Occipital lobe (tissue), 2 donors: ENCODE measurements at regions not wholly inside any gene's neighbourhood (a gene's known extent, or its start where the extent isn't known, plus 50 kb on each side); places are given as distances from the start of the nearest gene placed in this dataset. TPM values are rescaled to one million over a fixed set of nuclear protein-coding genes. Genes with fewer than 3 reads are reported as not detected.

Experiments used
- DNase-seq: peaks from one replicate; lab custom pipeline; 2025; lab: John Stamatoyannopoulos, UW
- small RNA-seq: library from RNA; depleted of rRNA; stranded (forward); fragments of <200 nt; gene quantifications from one replicate; pipeline ENCODE3, GENCODE V24; 2014

DNA sequence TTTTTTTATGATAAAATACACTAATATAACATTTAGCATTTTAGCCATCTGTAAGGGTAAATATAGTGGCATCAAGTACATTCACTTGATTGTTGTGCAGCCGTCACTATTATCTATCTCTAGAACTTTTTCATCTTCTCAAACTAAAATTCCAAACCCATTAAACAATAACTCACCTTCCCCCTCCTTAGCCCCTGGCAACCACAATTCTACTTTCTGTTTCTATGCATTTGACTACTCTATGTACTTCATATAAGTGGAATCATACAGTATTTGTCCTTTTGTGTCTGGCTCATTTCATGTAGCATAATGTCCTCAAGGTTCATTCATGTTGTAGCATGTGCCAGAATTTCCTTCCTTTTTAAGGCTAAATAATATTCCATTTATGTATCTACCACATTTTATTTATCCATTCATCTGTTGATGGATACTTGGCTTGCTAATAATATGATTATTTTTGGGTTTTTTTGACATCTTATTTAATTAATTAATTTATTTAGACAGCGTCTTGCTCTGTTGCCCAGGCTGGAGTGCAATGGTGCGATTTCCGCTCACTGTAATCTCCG is 69.6 kb upstream of the MACF1 start:
- DNase-seq = no peak

DNA sequence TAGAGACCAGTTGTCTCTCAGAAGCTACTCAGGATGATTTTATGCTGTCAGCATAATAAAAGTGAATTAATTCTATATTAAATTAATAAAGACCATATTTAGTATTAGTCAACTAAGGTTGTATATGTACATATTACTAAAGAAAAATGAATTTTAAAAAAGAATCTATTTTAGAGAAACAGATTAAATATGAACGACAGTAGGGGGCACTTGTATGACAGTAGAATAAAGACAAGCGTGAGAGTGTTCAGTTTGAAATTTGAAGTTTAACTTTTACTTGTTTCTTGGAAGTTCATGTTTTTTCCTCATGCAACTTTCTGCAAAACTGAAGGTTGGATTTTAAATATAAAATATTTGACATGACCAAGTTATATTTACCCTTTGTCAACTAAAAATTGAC is 67.9 kb upstream of the MACF1 start:
- DNase-seq = no peak

DNA sequence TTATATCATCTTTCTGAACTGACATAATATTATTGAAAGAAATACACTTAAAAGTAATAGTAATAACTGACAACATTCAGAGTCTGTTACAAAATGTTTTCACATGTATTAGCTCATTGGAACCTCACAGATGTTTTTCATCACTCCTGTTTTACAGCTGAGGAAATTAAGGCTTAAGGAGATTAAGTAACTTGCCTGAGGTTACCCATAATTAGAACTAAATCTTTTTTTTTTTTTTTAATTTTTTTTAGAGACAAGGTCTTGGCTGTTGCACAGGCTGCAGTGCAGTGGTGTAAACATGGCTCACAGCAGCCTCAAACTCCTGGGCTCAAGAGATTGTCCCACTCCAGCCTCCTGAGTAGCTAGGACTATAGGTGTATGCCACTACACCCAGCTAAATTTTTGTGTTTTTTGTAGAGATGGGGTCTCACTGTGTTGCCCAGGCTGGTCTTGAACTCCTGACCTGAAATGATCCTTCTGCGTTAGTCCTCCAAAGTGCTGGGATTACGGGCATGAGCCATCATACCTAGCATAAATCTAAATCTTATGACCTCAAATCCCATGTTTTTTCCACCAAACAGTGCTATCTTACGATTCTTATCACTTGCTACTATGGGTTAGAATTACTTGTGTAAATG is 64.7 kb upstream of the MACF1 start:
- DNase-seq = no peak

DNA sequence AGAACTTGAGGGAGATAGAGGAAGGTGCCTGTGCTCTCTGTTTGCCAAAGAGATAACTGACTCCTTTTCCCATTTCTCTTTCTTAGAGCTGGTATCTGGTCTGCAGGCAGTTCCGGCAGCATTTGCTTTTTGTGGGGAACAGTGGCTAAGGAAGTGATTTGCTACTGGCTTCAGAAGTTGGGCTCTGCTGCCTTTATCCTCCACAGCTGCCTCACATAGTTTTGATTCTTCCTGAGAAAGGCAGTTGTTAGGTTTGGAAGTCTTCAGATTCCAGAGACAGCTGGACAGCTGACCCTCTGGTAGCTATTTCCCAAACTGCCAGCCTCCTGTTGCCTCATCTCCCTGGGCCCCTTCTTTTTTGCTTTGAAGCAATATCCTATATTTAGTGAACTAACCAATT is 62.6 kb upstream of the MACF1 start:
- DNase-seq = no peak

DNA sequence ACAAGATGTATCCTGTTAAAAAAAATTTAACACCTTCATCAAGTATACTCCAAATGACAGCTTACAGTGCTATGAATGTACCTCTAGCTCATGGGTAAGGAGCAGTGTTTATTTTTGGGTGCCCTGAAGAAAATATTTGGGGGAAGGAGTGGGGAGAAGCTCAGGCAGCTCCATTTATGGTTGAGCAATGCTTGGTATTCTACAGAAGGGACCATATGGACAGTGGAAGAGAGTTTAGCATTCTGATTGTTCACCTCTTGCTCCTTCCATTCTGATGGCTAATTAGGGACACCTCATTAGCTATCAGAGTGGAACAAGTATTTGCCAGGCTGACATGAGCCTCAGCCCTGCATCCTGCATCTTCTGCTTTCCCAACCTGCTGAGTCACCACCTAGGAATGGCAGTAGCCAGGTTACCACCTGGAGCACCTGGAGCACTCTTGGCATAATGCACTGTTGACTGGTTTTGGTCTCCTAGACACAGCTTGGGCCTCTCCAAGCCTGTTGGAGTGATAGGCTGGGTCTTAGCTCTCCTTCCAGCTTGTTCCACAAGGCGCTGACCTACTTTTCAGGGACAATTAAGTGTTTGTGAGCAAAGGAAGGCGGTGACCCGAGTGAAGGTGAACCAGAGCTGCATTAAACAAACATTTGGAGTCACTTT is 62.0 kb upstream of the MACF1 start:
- DNase-seq = no peak

DNA sequence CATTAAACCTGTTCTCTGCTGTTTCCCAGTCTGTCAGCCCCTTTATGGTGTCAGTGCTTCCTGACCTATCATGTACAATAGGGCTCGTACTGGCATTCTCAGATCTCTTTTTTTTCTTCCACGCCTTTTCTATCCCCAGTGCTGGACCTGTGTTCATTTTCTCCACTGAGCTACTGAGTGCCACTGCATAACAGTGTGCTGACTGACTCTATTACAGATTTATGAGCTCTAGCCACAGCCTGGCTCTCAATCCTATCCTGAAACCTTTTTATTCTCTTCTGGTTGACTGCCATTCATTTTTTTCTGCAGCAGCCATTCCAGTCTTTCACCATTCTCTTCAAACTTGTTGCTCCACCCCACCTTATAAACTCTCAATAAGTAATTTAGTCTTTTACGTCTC is 59.6 kb upstream of the MACF1 start:
- DNase-seq = no peak

DNA sequence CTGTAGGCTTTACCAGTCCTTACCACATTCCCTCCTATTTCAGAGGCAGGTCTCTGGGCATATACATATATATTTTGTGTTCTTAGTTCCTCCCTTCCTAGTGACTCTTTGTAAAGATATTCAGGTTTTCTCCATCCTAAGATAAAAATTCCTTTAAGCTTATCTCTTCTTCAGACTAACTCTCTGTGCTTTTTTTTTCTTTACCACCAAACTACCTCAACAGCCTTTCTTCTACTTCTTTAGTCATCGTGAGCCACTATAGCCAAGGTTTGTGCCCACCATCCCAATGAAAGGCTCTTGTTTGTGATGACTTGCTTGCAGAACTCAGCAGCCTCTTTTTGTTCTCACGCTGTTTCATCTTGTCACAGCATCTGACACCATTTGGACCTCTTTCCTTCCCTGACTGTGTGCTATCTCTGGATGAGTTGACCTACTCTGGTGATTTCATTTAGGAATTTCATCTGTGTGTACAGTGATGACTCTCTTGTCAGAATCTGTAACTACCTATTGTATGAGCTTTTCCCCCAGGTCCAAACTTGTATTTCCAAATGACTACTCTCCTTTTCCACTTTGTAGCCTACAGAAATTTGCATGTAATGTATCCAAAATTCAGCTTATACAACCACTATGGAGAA is 59.0 kb upstream of the MACF1 start:
- no peak for DNase-seq

DNA sequence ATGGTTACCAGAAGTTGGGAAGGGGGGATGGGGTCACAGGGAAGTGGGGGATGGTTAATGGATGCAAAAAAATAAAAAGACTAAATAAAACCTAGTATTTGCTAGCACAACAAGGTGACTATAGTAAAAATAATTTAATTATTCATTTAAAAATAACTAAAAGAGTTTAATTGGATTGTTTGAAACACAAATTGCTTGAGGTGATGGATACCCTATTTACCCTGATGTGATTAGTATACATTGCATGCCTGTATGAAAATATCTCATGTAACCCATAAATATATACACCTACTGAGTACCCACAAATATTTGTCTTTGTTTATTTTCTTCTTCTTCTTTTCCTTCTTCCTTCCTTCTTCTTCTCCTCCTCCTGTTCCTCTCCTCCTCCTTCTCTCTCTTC is 57.8 kb upstream of the MACF1 start:
- no peak for DNase-seq

DNA sequence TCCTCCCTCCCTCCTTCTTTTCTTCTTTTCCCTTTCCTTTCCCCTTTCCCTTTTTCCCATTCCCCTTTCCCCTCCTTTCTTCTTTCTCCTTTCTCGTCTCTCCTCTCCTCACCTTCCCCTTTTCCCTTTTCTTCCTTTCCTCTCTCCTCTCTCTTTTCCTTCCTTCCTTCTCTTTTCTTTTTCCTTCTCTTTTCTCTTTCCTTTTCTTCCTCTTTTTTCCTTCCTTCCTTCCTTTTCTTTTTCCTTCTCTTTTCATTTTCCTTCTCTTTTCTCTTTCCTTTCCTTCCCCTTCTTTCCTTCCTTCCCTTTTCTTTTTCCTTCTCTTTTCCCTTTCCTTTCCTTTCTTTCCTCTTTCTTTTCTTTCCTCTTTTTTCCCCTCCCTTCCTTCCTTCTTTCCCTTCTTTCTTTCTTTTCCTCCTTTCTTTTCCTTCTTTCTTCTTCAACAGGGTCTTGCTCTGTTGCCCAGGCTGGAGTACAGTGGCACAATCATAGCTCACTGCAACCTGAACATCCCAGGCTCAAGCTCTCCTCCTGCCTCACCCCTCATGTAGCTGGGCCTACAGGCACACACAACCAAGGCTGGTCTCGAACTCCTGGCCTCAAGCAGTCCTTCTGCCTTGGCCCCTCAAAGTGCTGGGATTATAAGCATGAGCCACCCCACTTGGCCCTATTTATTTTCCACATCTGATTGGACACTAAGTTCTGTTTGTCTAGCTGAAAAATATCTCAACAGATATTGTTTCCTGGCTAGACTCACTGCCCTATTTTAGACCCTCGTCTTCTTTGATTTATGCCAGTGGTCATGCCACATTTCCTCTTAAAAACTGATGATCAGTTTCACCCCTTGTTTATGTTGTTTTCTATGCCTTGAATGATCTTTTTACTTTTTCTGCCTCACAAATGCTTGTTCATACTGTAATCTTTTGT is 57.1 kb upstream of the MACF1 start:
- DNase-seq = no peak

DNA sequence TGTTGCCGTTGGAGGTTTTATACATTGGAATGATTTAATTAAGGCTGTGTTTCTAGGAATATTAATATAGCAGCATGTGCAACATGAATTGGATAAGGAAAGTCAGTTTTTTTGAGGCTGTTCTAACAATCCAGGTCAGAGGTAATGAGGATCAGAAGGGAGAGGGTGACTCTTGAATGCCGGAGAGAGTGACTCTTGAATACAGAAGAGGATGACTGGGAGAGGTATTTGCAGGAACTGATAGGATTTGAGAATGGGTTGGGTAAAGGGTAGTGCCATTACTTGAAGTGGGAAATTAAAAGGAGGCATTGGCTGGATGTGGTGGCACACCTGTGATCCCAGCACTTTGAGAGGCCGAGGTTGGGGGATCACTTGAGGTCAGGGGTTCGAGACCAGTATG is 55.6 kb upstream of the MACF1 start:
- DNase-seq = no peak

DNA sequence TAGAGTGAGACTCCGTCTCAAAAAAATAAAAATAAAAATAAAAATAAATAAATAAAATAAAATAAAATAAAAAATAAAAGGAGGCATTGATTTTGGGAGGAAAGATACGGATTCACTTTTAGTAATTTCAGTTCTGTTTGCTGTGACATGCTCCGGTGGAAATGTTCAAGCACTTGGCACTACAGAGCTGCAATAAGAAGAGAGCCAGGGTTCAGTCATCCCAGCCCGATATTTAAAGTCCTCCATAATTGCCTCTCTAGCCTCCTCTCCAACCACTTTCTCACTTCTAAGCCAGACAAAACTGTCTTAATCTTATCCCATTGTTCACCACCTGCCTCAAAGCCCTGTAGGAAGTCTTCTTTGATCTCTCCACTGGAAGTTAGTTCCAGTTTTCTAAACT is 55.0 kb upstream of the MACF1 start:
- no peak for DNase-seq

DNA sequence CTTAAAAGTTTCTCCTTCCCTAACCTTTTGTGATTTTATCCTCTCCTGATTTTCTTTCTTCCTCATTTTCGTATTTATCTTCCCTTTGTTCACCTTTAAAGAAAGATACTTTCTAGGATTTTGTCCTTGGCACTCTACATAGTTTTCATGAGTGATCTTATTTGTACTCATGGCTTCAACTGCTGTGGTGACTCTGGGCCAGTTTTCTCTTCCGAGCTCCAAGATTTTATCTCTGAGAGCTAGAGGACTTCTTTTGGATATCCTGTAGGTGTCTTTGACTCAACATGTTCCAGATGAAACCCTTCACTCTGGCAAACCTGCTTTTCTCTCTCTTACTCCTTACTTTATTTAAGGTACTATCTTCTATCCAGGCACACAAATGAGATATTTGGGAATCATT is 53.7 kb upstream of the MACF1 start:
- DNase-seq = no peak

DNA sequence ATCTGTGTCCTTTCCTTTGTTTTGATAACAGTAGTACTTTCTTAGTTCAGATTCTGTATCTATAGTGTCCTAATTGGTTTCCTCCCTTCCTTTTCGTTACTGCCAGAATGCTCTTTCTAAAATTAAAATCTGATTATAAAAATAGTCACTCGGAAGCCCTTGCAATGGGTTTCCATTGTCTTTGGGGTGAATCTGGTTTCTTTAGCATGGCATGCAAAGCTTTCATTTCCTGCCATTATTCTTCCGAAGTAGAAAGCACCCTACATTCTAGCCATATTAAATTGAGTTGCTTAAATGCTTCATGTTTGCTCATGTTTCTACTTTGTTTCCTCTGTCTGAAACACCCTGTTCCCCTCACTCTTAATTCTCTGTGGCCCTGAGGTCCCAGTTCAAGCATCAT is 53.2 kb upstream of the MACF1 start:
- DNase-seq = no peak

DNA sequence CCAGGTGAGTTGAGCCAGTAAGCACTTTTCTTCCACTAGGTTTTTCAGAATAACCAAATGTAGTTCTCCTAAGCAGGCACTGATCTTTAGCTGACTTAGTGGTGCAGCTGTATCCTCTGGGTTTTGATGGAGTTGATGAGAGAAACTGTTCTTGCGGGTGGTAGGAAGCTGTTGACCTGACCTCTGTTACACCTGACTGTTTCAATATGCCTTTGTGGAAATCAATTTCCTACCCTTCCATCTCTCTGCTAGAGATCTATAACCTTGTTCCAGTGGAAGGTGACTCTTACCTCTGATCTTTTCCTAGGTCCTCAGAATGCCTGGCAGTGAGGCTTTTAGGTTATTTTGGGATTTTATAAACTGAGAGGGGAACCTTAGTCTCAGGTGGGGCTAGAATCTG is 51.6 kb upstream of the MACF1 start:
- DNase-seq = no peak

DNA sequence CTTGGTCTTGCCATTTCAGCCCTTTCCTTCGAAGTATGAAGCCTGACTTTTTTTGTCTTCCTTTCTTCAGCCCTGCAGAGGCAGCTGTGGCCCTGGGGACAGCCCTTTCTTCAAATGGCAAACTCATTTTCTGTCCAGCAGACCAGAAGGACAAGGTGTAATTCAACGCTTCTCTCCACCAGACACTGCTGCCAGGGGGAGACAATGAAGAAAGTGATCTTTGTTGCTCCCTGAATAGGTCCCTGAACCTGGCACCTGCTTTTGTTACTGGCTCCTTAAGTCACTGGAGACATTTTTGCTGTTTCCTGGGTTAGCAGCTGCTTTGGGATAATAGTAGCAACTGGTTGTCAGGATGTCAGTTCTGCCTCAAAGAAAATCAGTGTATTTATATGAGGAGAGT is 50.8 kb upstream of the MACF1 start:
- no peak for DNase-seq

DNA sequence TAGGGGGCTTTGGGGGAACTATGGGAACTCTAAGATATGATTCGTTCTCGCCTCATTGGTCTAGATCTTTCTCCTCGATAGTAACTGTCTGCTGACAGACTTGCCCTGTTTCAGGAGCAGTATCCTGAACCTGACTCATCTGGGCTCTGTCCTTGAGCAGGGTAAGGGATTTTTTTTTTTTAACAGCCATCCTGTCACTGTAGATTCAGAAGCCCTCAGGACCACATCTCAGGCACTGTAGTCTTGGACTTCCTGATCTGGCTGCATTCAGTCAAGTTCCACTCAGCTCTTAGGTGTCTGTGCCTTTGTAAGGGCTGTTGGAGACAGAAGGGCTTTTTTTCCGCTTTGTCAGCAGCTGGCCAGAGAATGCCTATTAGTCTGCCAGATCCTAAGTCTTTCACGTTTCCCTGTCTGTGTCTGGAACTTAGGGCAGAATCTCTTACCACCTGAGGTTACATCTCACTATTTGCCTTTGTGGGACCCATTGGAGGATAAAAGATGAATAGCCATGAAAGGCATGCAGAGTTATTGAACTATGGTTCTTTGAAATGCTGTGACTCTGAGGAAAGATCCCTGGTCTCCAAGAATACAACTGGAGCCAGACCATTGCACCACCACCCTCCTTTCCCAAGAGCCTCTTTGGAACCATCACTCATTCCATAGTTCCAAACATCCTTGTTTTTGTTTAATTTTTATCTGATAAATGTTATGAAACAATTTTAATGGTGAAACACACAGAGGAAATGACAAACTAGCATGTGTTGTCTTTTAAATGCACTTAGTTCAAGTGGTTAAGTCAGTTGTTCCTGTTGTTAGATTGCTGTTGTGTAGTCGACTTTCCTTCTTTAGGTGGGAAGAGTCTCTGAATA is 49.7 kb upstream of the MACF1 start:
- DNase-seq = no peak

Small RNA genes lying in the stretch of these regions (small RNA-seq; reads per million reads assigned to genes)
- gene RNA5SP44 = not detected
- not detected for gene RNU6-608P
